HepG2 (cell line): ENCODE measurements at regions not wholly inside any gene's neighbourhood (a gene's known extent, or its start where the extent isn't known, plus 50 kb on each side); places are given as distances from the start of the nearest gene placed in this dataset.

Experiments used
- ARNT ChIP-seq: fragments of 450-650 bp; IDR thresholded peaks from 2 replicates; pipeline ENCODE4 v1.6.1; 2017
- ATF3 ChIP-seq: sonication (generic); formaldehyde crosslinking; IDR thresholded peaks from 2 replicates; pipeline ENCODE4 v1.4.0; 2020; ENCODE audit warnings: missing genetic modification reagents
- CBX1 ChIP-seq: IDR thresholded peaks from one replicate; pipeline ENCODE4 v1.6.1; 2016; ENCODE audit warnings: antibody characterized with exemption, low read depth
- CSRNP1 ChIP-seq: sonication (generic); formaldehyde crosslinking; IDR thresholded peaks from 2 replicates; pipeline ENCODE4 v1.8.1; 2023; ENCODE audit warnings: mild to moderate bottlenecking, missing genetic modification reagents
- GABPB1 ChIP-seq: IDR thresholded peaks from 2 replicates; pipeline ENCODE4 v1.6.1; 2016; ENCODE audit warnings: mild to moderate bottlenecking, missing genetic modification reagents, moderate library complexity, missing compliant biosample characterization
- HINFP ChIP-seq: sonication (generic); formaldehyde crosslinking; IDR thresholded peaks from 2 replicates; pipeline ENCODE4 v1.4.0; 2020; ENCODE audit warnings: low read depth, mild to moderate bottlenecking, missing genetic modification reagents
- HNRNPH1 ChIP-seq: fragments of 200-400 bp; formaldehyde crosslinking; optimal IDR thresholded peaks from 2 replicates; pipeline ENCODE3; 2017; ENCODE audit warnings: mild to moderate bottlenecking, low read depth, low read length
- KDM1A ChIP-seq: IDR thresholded peaks from 2 replicates; pipeline ENCODE4 v1.6.1; 2016; ENCODE audit warnings: missing compliant biosample characterization
- KDM3A ChIP-seq: IDR thresholded peaks from 2 replicates; pipeline ENCODE4 v1.6.1; 2018; ENCODE audit warnings: low read depth, missing compliant biosample characterization
- MXD3 ChIP-seq: IDR thresholded peaks from 2 replicates; pipeline ENCODE4 v1.6.1; 2016; ENCODE audit warnings: mild to moderate bottlenecking, missing biosample characterization, missing genetic modification reagents
- RERE ChIP-seq: IDR thresholded peaks from 2 replicates; pipeline ENCODE4 v1.6.1; 2016; ENCODE audit warnings: low read depth, missing genetic modification reagents, missing compliant biosample characterization
- SIN3A ChIP-seq: IDR thresholded peaks from 2 replicates; pipeline ENCODE4 v1.6.1; 2011; ENCODE audit warnings: low read depth, mild to moderate bottlenecking, control low read depth, low read length, borderline replicate concordance
- SP5 ChIP-seq: IDR thresholded peaks from 2 replicates; pipeline ENCODE4 v1.6.1; 2016; ENCODE audit warnings: low read depth, borderline replicate concordance
- ZNF33A ChIP-seq: sonication (generic); formaldehyde crosslinking; IDR thresholded peaks from 2 replicates; pipeline ENCODE4 v1.5.1; 2020; ENCODE audit warnings: missing genetic modification reagents, mild to moderate bottlenecking, moderate library complexity, borderline replicate concordance
- ZNF362 ChIP-seq: sonication (generic); formaldehyde crosslinking; IDR thresholded peaks from 2 replicates; pipeline ENCODE4 v1.4.0; 2020; ENCODE audit warnings: missing genetic modification reagents, mild to moderate bottlenecking, borderline replicate concordance
- ZNF496 ChIP-seq: sonication (generic); formaldehyde crosslinking; IDR thresholded peaks from 2 replicates; pipeline ENCODE4 v1.8.1; 2023; ENCODE audit warnings: mild to moderate bottlenecking, moderate library complexity, missing genetic modification reagents; ENCODE audit not compliant: insufficient replicate concordance
- ZNF510 ChIP-seq: sonication (generic); formaldehyde crosslinking; IDR thresholded peaks from 2 replicates; pipeline ENCODE4 v1.4.0; 2020; ENCODE audit warnings: low read depth, mild to moderate bottlenecking, missing genetic modification reagents
- ZNF552 ChIP-seq: sonication (generic); formaldehyde crosslinking; IDR thresholded peaks from 2 replicates; pipeline ENCODE4 v1.9.0; 2022; ENCODE audit warnings: missing genetic modification reagents, mild to moderate bottlenecking, borderline replicate concordance
- ZNF605 ChIP-seq: sonication (generic); formaldehyde crosslinking; IDR thresholded peaks from 2 replicates; pipeline ENCODE4 v1.8.0; 2022; ENCODE audit warnings: mild to moderate bottlenecking, missing genetic modification reagents
- ZNF776 ChIP-seq: sonication (generic); formaldehyde crosslinking; IDR thresholded peaks from 2 replicates; pipeline ENCODE4 v1.4.0; 2020; ENCODE audit warnings: mild to moderate bottlenecking, missing genetic modification reagents

GRCh38 chr2:8119782-8120505 is 561.9 kb upstream of the ID2 start (continued):
- TF ChIP-seq ATF3 (CRISPR knock-in tag) = no peak
- peak; percentile 72; the same call in 1 of the 2 replicates for TF ChIP-seq RERE (CRISPR knock-in tag)
- TF ChIP-seq ZNF552 (CRISPR knock-in tag) = no peak
- peak; percentile 91 for TF ChIP-seq KDM3A (CRISPR knock-in tag)
- no peak for TF ChIP-seq SP5 (CRISPR knock-in tag)
- TF ChIP-seq ZNF605 = no peak
- no peak for TF ChIP-seq ZNF776 (CRISPR knock-in tag)
- TF ChIP-seq ZNF496 (CRISPR knock-in tag) = no peak
- TF ChIP-seq KDM1A = no peak
- no peak for TF ChIP-seq HINFP (CRISPR knock-in tag)
- peak; percentile 89; the same call in 1 of the 2 replicates for TF ChIP-seq ZNF510 (CRISPR knock-in tag)
- peak; percentile 54; the same call in 1 of the 2 replicates for TF ChIP-seq CSRNP1 (CRISPR knock-in tag)
- no peak for TF ChIP-seq MXD3 (CRISPR knock-in tag)
- TF ChIP-seq CBX1 = peak; percentile 9
- TF ChIP-seq SIN3A = no peak
- TF ChIP-seq ZNF33A (CRISPR knock-in tag) = no peak
- TF ChIP-seq GABPB1 (CRISPR knock-in tag) = no peak; the same call in 1 of the 2 replicates
- TF ChIP-seq ARNT = no peak
- TF ChIP-seq HNRNPH1 = no peak
- peak; percentile 96 for TF ChIP-seq ZNF362 (CRISPR knock-in tag)
